ENCODE measurements at regions not wholly inside any gene's neighbourhood (a gene's known extent, or its start where the extent isn't known, plus 50 kb on each side); places are given as distances from the start of the nearest gene placed in this dataset.

DNA sequence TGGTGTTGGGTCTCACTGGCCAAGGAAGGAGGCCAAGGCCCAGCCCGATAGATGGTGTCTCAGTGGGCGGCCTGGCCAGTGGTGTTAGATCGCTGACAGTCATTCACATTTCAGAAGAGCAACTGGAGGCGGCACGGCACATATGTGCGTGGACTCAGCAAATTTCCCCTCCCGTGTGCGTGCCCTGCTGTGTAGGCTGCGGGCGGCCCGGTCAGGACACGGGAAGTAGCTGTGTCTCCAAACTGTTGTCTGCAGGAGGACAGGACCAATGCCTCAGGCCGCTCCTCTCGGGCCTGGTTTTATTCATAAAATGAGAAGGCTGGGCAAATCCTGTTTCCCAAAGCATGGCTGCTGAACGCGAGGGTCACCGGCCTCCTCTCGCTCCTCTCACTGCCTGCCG, 711.7 kb downstream of the BRD1 start:
- intact Hi-C loops (cut with micrococcal nuclease) = no loop called here
- Mint-ChIP-seq H3K27ac (no peak overlapping the region), H3K4me1 (ENCODE audit: low read depth) (no peaks in the 10 kb centered on the region), H3K4me3 (no peak overlapping the region), H3K27me3 (ENCODE audit: low read depth) (no peaks in the 10 kb centered on the region), H3K9me3 (no peaks in the 10 kb centered on the region), H3K36me3 (ENCODE audit: low read depth) (no peaks in the 10 kb centered on the region)
- no peak for DNase-seq
- CTCF ChIA-PET = no interaction called here

DNA sequence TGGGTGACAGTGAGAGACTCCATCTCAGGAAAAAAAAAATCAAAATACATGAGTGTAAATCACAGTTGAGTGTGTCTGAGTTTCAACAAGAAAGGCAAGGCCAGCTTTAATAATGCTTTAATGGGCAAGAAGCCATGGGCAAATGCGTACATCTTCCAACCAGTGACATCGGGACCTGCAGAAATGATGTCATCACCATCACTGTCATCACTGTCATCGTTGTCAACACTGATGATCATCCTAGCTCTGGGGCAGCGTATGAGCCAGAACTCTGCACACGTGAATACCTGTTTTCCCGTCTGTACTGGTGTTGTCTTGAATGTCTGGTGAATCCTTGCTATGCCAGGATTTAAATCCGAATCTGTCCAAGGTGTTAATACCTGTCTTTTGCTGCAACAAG, 712.5 kb downstream of the BRD1 start:
- H3K36me3 Mint-ChIP-seq (ENCODE audit: low read depth) = no peaks in the 10 kb centered on the region
- no peak overlapping the region for H3K27ac Mint-ChIP-seq
- no peaks in the 10 kb centered on the region for H3K9me3 Mint-ChIP-seq
- intact Hi-C loops (cut with micrococcal nuclease) = no loop called here
- DNase-seq = no peak
- CTCF ChIA-PET = no interaction called here
- no peaks in the 10 kb centered on the region for H3K27me3 Mint-ChIP-seq (ENCODE audit: low read depth)
- H3K4me1 Mint-ChIP-seq (ENCODE audit: low read depth) = no peaks in the 10 kb centered on the region
- no peak overlapping the region for H3K4me3 Mint-ChIP-seq

- no peaks in the 10 kb centered on the region for H3K9me3 Mint-ChIP-seq
- H3K4me3 Mint-ChIP-seq = no peak overlapping the region
Observed at GRCh38 chr22:49113758-49114157, 713.9 kb downstream of the BRD1 start.

GRCh38 chr22:49112661-49113626, 714.7 kb downstream of the BRD1 start:
- H3K4me3 Mint-ChIP-seq = no peak overlapping the region
- H3K36me3 Mint-ChIP-seq (ENCODE audit: low read depth) = no peaks in the 10 kb centered on the region
- H3K27me3 Mint-ChIP-seq (ENCODE audit: low read depth) = peaks cover 3% of the 10 kb centered on the region
- intact Hi-C loops (cut with micrococcal nuclease) = no loop called here
- no peak for DNase-seq
- H3K4me1 Mint-ChIP-seq (ENCODE audit: low read depth) = no peaks in the 10 kb centered on the region
- no peak overlapping the region for H3K27ac Mint-ChIP-seq
- CTCF ChIA-PET = no interaction called here
- no peaks in the 10 kb centered on the region for H3K9me3 Mint-ChIP-seq

More at GRCh38 chr22:49113758-49114157, 713.9 kb downstream of the BRD1 start:
- Mint-ChIP-seq H3K36me3 (ENCODE audit: low read depth) (no peaks in the 10 kb centered on the region), H3K27ac (no peak overlapping the region), H3K4me1 (ENCODE audit: low read depth) (no peaks in the 10 kb centered on the region), H3K27me3 (ENCODE audit: low read depth) (peaks cover under 1% of the 10 kb centered on the region)
- intact Hi-C loops (cut with micrococcal nuclease) = no loop called here
- DNase-seq = no peak
- CTCF ChIA-PET = no interaction called here

DNA sequence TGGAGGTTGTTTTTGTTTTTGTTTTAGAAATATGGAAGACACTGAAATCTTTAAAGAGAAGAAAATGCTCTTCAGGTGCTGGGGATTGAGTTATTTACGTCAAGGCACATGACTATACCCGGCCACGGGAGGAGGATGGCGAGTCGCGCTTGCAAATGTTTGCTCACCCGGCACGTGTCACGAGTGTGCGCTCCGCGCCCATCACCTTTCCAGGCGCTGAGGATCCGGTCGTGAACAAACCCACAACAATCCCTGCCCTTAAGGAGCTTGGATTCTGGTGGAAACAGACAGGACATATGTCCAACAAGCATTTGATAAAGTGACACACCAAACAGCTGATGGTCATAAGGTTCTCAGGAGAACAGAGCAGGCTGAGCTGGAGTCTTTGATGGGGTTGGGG, 715.5 kb downstream of the BRD1 start:
- Mint-ChIP-seq H3K27me3 (ENCODE audit: low read depth) (peaks cover 7% of the 10 kb centered on the region), H3K4me3 (no peak overlapping the region), H3K9me3 (no peaks in the 10 kb centered on the region), H3K4me1 (ENCODE audit: low read depth) (no peaks in the 10 kb centered on the region), H3K27ac (no peak overlapping the region), H3K36me3 (ENCODE audit: low read depth) (no peaks in the 10 kb centered on the region)
- intact Hi-C loops (cut with micrococcal nuclease) = no loop called here
- no peak for DNase-seq
- CTCF ChIA-PET = no interaction called here

GRCh38 chr22:49111085-49111484, 716.6 kb downstream of the BRD1 start:
- intact Hi-C loops (cut with micrococcal nuclease) = no loop called here
- Mint-ChIP-seq H3K4me3 (no peak overlapping the region), H3K9me3 (no peaks in the 10 kb centered on the region), H3K27me3 (ENCODE audit: low read depth) (peaks cover 8% of the 10 kb centered on the region), H3K36me3 (ENCODE audit: low read depth) (no peaks in the 10 kb centered on the region), H3K4me1 (ENCODE audit: low read depth) (no peaks in the 10 kb centered on the region), H3K27ac (no peak overlapping the region)
- CTCF ChIA-PET = no interaction called here
- no peak for DNase-seq

DNA sequence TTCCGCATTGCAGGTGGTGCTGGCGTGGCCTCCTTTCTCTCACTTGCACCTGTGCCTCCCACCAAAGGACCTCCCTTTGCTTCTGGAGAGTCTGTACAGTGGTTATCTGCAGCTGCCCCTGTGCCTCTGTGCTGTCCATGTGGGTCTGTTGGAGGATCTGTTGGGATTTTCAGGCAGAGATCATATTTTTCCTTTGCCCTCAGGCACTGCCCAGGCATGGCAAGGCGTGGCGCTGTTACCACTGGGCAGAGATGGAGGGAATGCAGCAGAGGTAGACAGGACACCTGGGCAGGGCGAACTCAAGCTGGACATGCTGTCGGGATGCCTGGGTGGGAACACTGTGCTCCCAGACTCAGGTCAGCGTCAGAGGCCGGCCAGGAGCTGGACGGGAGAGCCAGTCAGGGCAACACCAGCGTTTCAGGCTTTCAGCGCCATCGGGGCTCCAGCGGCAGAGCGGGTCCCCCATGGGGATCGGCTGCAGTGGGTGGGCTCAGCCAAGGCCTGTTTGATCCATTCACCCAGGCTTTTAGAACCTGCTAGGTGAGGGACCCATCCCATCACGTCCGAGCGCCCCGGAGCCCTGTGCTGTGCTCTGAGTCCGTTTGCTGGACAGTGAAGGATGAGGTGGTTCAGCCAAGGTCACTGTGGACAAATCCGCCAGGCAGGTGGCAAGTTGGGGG, 718.9 kb downstream of the BRD1 start:
- CTCF ChIA-PET = no interaction called here
- Mint-ChIP-seq H3K4me1 (ENCODE audit: low read depth) (no peaks in the 10 kb centered on the region), H3K36me3 (ENCODE audit: low read depth) (no peaks in the 10 kb centered on the region), H3K4me3 (no peak overlapping the region), H3K27ac (no peak overlapping the region), H3K9me3 (no peaks in the 10 kb centered on the region), H3K27me3 (ENCODE audit: low read depth) (peaks cover 8% of the 10 kb centered on the region)
- no peak for DNase-seq
- intact Hi-C loops (cut with micrococcal nuclease) = no loop called here

DNA sequence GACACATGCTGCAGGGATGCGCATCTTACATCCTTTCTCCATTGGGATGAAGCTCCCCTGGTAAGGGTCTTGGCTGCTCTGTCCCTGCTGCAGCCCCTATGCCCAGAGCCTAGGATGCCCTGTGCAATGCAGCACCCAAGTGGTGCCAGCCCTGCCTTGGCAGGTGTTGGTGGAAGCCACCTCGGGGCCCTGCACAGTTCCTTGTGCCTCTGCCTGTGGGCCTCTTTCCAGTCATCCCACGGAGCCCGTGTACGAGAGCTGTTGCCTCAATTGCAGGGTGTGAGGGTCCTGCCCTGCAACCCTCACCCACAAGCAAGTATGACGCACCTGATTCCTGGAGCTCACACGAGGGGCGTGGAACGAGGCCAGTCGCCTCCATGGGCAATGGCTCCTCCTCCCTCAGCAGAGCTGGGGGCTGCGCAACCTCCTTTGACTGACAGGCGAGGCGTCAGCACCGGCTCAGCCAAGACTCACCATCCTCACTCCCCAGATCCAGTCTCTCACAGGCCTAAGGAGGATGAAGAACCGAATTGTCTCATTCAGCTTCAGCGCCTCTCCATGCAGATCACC, 719.6 kb downstream of the BRD1 start:
- no peak overlapping the region for H3K4me3 Mint-ChIP-seq
- H3K4me1 Mint-ChIP-seq (ENCODE audit: low read depth) = no peaks in the 10 kb centered on the region
- no peaks in the 10 kb centered on the region for H3K9me3 Mint-ChIP-seq
- CTCF ChIA-PET = no interaction called here
- H3K36me3 Mint-ChIP-seq (ENCODE audit: low read depth) = no peaks in the 10 kb centered on the region
- no peak overlapping the region for H3K27ac Mint-ChIP-seq
- peaks cover 11% of the 10 kb centered on the region for H3K27me3 Mint-ChIP-seq (ENCODE audit: low read depth)
- intact Hi-C loops (cut with micrococcal nuclease) = no loop called here
- DNase-seq = no peak

- CTCF ChIA-PET = no interaction called here
- Mint-ChIP-seq H3K36me3 (ENCODE audit: low read depth) (no peaks in the 10 kb centered on the region), H3K4me3 (no peak overlapping the region), H3K4me1 (ENCODE audit: low read depth) (no peaks in the 10 kb centered on the region), H3K27ac (no peak overlapping the region), H3K27me3 (ENCODE audit: low read depth) (peaks cover 13% of the 10 kb centered on the region), H3K9me3 (no peaks in the 10 kb centered on the region)
- no peak for DNase-seq
- intact Hi-C loops (cut with micrococcal nuclease) = no loop called here
Observed at GRCh38 chr22:49107561-49107960, 720.1 kb downstream of the BRD1 start.

GRCh38 chr22:49106842-49107152, 720.9 kb downstream of the BRD1 start:
- Mint-ChIP-seq H3K27ac (no peak overlapping the region), H3K27me3 (ENCODE audit: low read depth) (peaks cover 13% of the 10 kb centered on the region), H3K36me3 (ENCODE audit: low read depth) (no peaks in the 10 kb centered on the region), H3K4me1 (ENCODE audit: low read depth) (no peaks in the 10 kb centered on the region), H3K4me3 (no peak overlapping the region), H3K9me3 (no peaks in the 10 kb centered on the region)
- CTCF ChIA-PET = no interaction called here
- DNase-seq = no peak
- intact Hi-C loops (cut with micrococcal nuclease) = no loop called here

GRCh38 chr22:49106096-49106841, 721.4 kb downstream of the BRD1 start:
- Mint-ChIP-seq H3K4me3 (no peak overlapping the region), H3K4me1 (ENCODE audit: low read depth) (no peaks in the 10 kb centered on the region), H3K27ac (no peak overlapping the region), H3K36me3 (ENCODE audit: low read depth) (no peaks in the 10 kb centered on the region), H3K9me3 (no peaks in the 10 kb centered on the region), H3K27me3 (ENCODE audit: low read depth) (peaks cover 13% of the 10 kb centered on the region)
- CTCF ChIA-PET = interaction anchor here (1.7 kb wide), 1 partner anchor 21 kb away, joined by 3 read pairs; no protein-coding TSS in a partner anchor
- DNase-seq = no peak
- intact Hi-C loops (cut with micrococcal nuclease) = no loop called here

GRCh38 chr22:49104434-49104833, 723.2 kb downstream of the BRD1 start:
- H3K4me1 Mint-ChIP-seq (ENCODE audit: low read depth) = no peaks in the 10 kb centered on the region
- no peak overlapping the region for H3K4me3 Mint-ChIP-seq
- intact Hi-C loops (cut with micrococcal nuclease) = no loop called here
- no peak for DNase-seq
- H3K27me3 Mint-ChIP-seq (ENCODE audit: low read depth) = peaks cover 17% of the 10 kb centered on the region
- CTCF ChIA-PET = interaction anchor here (1.7 kb wide), 1 partner anchor 19 kb away, joined by 3 read pairs; no protein-coding TSS in a partner anchor
- no peaks in the 10 kb centered on the region for H3K9me3 Mint-ChIP-seq
- no peak overlapping the region for H3K27ac Mint-ChIP-seq
- no peaks in the 10 kb centered on the region for H3K36me3 Mint-ChIP-seq (ENCODE audit: low read depth)

Measured in activated naive CD4-positive, alpha-beta T cell treated with anti-CD3 and anti-CD28 coated beads for 36 hours (primary cell).